GM21529 (cell line): ENCODE measurements at regions not wholly inside any gene's neighbourhood (a gene's known extent, or its start where the extent isn't known, plus 50 kb on each side); places are given as distances from the start of the nearest gene placed in this dataset.

ENCODE experiments used
- ATAC-seq: cut with Tn5 transposase; IDR thresholded peaks from one replicate; pipeline ENCODE4 v1.9.1; 2021; ENCODE audit not compliant: unreplicated experiment

DNA sequence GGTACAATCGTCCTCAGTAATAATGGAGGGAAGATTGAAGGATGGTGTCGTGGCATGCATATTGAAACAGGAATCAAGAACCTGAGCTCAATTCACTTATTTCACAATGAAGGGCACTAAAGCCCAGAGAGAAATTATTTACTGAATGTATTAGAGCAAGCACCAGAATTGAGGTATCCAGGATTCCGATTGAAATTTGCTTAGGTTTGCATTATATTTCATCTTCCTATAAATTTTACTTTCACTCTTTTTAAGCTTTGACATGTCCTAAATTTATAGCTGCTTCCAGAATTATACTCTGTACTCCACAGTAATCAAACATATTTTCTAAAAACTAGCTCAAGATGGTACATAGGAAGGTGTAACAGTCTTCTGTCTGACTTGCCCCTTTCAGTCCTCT lies 454.9 kb upstream of the HTR2A start:
- ATAC-seq: no peak

DNA sequence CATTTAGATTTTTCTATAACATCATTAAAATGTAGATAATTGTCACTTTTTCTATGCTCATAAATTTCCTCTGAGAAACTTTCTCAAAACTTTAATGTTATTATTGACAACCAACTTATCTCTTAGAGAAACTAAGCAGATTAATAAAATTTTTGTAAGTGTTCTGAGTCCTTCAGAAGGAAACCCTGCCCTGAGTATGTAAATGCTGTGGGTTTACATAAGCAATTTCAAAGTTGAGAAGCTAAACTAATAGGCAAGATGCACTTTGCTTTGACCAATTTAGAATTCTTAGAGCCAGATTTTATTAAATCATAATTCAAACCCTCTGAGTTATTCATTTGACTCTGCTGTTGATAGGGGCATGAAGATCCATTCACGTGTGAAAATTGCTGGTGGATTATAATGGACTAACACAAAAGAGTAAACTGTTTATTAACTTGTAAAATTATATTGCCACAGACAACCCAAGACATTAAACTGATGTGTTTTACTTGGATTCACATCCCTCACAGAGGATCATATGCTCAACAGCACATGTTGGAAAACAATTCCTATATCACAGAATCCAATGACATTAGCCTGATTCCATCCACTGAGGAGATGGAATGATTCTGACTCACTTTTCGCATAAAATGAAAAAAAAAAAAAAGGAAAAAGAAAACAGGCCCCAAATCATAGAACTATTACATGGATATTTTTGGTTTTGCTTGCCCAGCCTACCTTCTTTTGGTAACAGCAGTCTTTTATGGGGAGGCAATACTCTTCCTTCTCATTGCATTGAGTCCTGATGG lies 453.7 kb upstream of the HTR2A start:
- no peak for ATAC-seq

DNA sequence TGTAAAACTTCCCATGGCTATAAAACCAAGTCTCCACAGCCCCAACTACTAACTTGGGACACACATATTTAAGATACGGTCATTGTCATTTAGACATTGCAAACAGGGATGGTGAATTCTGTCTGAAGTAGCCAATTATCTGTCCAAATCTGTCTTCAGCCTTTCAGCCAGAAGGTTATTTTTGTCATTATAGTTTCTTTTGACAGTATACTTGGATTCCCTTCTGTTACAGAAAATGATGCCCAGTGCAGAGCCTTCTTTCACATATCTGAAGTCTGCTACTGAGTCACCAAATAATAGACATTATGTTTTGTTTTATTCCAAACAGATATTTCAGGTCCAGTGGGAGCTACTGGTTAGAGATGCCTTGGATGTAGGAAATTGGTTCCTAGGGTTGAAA lies 452.4 kb upstream of the HTR2A start:
- ATAC-seq: no peak

DNA sequence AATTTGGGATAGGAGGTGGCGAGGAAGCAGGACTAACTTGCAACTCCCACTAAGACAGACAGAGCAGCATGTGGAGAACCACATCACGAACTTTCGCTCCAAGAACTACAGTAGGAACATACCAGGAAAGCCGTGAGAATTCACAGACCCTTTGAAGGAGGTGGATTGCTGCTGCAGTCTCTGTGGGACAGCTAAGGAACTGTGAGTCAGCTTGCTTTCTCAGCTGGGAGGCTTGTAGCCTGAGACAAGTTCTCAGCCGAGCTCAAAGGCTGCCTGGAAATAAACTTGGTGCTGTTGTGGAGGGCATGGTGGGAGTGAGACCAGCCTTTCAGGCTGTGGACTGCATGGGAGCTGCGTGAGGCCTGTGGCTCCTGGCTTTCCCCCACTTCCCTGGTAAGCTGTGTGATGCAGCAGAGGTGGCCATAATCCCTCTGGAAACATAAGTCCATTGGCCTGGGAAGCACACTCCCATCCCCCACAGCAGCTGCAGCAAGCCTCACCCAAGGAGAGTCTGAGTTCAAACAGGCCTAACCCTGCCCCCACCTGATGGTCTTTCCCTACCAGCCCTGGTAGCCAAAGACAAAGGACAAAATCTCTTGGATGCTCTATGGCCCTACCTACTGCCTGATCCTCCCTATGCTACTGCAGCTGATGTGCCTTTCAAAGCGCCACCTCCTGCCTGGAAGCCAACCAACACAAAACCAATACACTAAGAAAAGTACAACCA lies 441.1 kb upstream of the HTR2A start:
- no peak for ATAC-seq

DNA sequence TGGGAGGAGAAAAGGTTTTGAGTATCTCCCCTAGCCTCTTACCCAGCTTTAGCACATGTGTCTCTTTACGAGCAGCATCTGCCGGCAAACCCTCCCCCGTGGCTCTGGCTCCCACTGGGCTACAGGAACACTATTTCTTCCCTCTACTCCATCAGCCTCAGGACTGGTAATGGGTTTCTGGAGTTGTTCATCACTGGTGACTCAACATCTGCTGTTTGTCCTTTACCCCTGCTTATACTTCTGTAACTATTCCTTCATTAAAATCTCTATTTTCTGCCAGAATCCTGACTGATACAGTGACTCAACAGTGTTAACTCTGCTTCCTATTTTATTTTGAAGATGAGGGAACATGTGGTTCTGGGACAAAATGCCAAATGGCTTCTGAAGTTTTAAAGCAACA lies 437.3 kb upstream of the HTR2A start:
- ATAC-seq: no peak

GRCh38 chr13:47332149-47332548 lies 435.3 kb upstream of the HTR2A start:
- no peak for ATAC-seq

GRCh38 chr13:47330031-47330430 lies 433.2 kb upstream of the HTR2A start:
- ATAC-seq: no peak

DNA sequence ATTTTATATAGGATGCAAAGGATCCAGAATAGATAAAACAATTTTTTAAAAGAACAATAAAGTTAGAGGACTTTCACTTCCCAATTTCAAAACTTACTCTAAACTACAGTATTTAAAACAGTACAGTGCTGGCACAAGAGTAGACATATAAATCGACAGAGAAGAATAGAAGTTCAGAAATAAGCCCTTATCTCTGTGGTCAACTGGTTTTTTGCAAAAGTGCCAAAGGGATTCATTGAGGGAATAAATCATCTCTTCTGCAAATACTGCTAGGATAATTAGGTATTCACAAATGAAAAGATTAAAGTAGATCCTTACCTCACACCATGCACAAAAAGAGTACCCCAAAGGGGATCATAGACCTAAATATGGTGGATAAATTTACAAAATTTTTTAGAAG lies 431.0 kb upstream of the HTR2A start:
- ATAC-seq: no peak

DNA sequence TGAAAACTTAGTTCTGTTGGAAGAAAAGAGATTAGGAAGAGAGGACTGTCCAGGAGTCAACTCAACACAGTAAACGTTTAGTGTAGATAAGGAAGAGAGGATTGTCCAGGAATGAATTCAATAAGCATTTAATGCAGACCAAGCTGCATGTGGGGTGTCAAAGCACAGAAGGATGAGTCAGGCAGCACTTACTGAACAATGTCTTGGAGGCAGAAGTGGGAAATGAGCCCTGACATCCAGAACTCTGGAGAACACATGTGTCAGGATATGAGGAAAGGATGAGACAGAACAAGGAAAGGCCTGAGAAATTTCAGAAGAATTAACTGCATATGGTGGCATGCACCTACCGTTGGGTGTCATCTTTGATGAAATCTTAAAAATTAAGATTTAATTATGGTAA lies 429.2 kb upstream of the HTR2A start:
- no peak for ATAC-seq

DNA sequence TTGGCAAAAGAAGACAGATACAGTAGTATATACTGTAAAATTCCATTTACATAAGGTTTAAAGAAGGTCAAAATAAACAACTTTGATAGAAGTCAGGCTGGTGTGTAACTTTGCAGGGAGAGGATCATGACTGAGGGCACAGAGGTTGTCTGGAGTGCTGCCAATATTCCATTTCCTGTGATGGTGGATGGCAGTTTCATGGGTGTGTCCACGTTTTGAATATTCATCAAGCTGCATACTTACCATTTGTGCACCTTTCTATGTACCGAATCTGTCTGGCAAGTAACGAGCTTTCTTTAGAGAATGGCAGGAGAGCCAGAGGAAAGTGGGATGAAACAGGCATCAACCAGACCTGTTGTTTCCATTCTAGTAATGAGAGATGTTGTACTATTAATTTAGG lies 420.5 kb upstream of the HTR2A start:
- ATAC-seq: no peak

DNA sequence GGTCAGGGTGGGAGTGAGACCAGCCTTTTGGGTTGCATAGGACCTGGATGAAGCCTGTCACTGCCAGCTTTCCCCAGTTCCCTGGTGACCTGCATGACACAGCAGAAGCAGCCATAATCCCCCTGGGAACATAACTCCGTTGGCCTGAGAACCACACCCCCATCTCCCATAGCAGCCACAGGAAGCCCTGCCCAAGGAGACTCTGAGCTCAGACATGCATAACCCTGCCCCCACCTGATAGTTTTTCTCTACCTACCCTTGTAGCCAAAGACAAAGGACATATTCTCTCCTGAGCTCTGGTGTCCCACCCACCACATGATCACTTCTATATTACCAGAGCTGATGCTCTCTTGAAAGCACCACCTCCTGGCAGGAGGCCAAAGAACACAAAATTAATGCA lies 413.5 kb upstream of the HTR2A start:
- ATAC-seq: no peak

DNA sequence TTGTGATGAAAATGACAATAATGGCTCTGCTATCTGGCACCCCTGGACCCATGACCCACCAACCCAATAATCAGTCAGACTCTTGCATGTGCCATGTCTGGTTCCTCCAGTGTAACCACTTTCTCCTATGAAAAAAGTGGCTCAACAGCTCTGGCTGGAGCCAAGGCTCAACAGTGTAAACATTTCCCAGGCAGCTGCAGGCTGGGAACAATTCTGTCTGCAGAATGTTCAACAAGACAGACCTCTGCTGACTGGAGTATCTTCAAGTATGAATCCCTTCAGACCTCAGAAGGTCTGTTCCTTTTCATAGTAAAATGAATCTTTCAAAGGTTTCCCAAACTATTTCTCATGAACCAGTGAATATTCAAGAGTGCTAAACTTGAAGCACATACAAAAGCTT lies 410.1 kb upstream of the HTR2A start:
- ATAC-seq: no peak

- no peak for ATAC-seq
Observed at GRCh38 chr13:47303626-47304025, 406.8 kb upstream of the HTR2A start.

DNA sequence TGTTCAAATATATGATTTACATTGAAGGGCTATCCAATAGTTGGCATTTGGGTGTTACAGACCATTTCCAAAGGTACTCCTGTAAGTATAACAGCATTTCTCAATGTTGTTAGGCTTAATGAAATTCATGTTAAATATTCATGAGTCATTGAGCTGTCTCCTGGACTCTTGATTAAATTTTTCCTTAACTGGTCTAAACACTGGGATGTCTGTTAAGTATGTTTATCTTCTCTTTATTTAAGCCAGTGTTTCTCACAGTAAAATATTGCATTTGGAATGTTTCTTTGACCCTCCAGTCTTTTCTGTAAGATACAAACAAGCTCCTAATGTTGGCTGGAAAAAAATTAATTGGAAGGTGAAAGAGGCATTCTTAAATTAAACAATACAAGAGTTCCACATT lies 402.5 kb upstream of the HTR2A start:
- no peak for ATAC-seq

GRCh38 chr13:47298506-47298905 lies 401.7 kb upstream of the HTR2A start:
- no peak for ATAC-seq

DNA sequence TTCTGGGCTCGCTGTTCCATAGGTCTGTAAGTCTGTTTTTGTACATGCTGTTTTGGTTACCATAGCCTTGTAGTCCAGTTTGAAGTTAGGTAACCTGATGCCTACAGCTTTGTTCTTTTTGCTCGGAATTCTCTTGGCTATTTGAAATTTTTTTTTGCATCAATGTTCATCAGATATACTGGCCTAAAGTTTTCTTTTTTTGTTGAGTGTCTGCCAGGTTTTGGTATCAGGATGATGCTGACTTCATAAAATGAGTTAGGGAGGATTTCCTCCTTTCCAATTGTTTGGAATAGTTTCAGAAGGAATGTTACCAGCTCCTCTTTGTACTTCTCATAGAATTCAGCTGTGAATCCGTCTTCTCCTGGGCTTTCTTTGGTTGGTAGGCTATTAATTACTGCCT lies 397.8 kb upstream of the HTR2A start:
- ATAC-seq: no peak

DNA sequence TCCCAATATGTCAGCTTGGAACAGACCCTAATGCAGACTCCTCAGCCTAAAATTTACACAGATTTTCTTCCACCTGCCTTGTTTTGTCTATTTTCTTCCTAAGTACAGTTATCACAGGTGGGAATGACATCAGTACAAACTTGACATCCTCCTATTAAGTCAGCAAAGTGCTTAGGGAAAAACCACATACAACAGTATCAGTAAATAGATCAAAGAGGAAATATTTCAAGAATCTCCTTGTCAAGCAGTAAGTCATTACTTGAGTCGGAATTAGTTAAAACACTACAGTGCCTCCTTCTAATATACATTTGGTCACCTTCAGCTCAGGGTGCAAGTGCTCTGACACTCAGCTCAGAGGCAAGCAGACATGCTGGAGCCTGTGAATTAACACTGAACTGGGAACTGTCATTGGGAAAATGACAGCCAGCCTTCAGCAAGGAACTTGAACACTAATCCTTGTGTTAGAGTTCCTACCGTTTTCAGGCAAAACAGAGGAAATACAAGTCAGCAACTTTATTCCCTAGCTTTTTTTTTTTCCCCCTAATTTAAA lies 394.3 kb upstream of the HTR2A start:
- ATAC-seq: no peak

GRCh38 chr13:47289567-47289966 lies 392.7 kb upstream of the HTR2A start:
- ATAC-seq: no peak

- no peak for ATAC-seq
Observed at GRCh38 chr13:47288546-47288945, 391.7 kb upstream of the HTR2A start.

GRCh38 chr13:47287291-47287751 lies 390.5 kb upstream of the HTR2A start:
- ATAC-seq: no peak

DNA sequence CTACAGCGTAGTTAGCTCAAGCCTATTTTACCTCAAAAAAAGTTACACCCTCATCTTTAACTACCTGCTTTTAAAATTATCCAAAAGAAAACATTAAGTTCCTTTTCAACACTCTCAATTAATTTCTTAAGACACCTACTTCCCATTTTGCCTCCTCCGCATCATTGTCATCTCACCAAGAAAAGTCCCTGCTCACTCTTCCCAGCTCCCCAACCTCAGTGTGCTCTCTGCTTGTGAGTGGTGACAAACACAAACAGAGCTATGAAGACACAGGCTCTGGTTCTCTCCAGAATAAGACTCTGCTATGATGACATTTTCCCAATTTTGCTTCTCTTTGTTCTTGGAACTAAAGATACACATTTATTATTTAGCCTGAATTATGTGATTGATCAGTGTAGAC lies 385.1 kb upstream of the HTR2A start:
- no peak for ATAC-seq

GRCh38 chr13:47279920-47280319 lies 383.1 kb upstream of the HTR2A start:
- no peak for ATAC-seq
